ENCODE measurements at regions not wholly inside any gene's neighbourhood (a gene's known extent, or its start where the extent isn't known, plus 50 kb on each side); places are given as distances from the start of the nearest gene placed in this dataset.

- DNase-seq, result no peak
- CTCF ChIA-PET, result no interaction called here
- Histone ChIP-seq H3K9me2 (ENCODE audit: insufficient read depth) (no peaks in the 10 kb centered on the region), H3K27ac (no peak overlapping the region), H3K4me2 (no peak overlapping the region), H3K36me3 (ENCODE audit: low read depth) (no peaks in the 10 kb centered on the region), H3F3A (ENCODE audit: insufficient read depth, low read depth) (no peaks in the 10 kb centered on the region), H2AFZ (no peak overlapping the region), H4K20me1 (ENCODE audit: insufficient read depth) (peaks cover 5% of the 10 kb centered on the region; the same call in 1 of the 2 replicates), H3K27me3 (ENCODE audit: insufficient read depth, low read depth) (peaks cover 80% of the 10 kb centered on the region), H3K79me2 (ENCODE audit: low read depth) (no peaks in the 10 kb centered on the region), H3K4me1 (replicated peaks; ENCODE audit: insufficient read depth) (no peaks in the 10 kb centered on the region), H3K4me3 (no peak overlapping the region), H3K9me3 (ENCODE audit: insufficient read depth, low read depth) (no peaks in the 10 kb centered on the region)
- BruUV-seq (replicated peaks), result no TSS peak
- TF ChIP-seq EZH2 (IDR thresholded peaks at IDR 0.05; ENCODE audit: low read depth), result no peak
- no peak for TF ChIP-seq CTCF (conservative IDR thresholded peaks at IDR 0.05)
- intact Hi-C loops (cut with micrococcal nuclease; ENCODE audit: unreplicated experiment), result no loop called here
- POLR2A ChIA-PET (ENCODE audit: unreplicated experiment), result no interaction called here
Observed at GRCh38 chr16:86243123-86243473, 267.2 kb upstream of the FOXF1 start.

GRCh38 chr16:86243571-86244154 lies 266.7 kb upstream of the FOXF1 start:
- TF ChIP-seq CTCF (conservative IDR thresholded peaks at IDR 0.05) (no peak), EZH2 (IDR thresholded peaks at IDR 0.05; ENCODE audit: low read depth) (no peak)
- H4K20me1 ChIP-seq (ENCODE audit: insufficient read depth), result peaks cover 5% of the 10 kb centered on the region; the same call in 1 of the 2 replicates
- ChIA-PET CTCF (no interaction called here), POLR2A (ENCODE audit: unreplicated experiment) (no interaction called here)
- peaks cover 85% of the 10 kb centered on the region for H3K27me3 ChIP-seq (ENCODE audit: insufficient read depth, low read depth)
- no TSS peak for BruUV-seq (replicated peaks)
- no peaks in the 10 kb centered on the region for H3F3A ChIP-seq (ENCODE audit: insufficient read depth, low read depth)
- no peaks in the 10 kb centered on the region for H3K9me2 ChIP-seq (ENCODE audit: insufficient read depth)
- H3K79me2 ChIP-seq (ENCODE audit: low read depth), result no peaks in the 10 kb centered on the region
- H3K4me2 ChIP-seq, result no peak overlapping the region
- no peaks in the 10 kb centered on the region for H3K9me3 ChIP-seq (ENCODE audit: insufficient read depth, low read depth)
- no peak overlapping the region for H3K27ac ChIP-seq
- H3K4me1 ChIP-seq (replicated peaks; ENCODE audit: insufficient read depth), result no peaks in the 10 kb centered on the region
- intact Hi-C loops (cut with micrococcal nuclease; ENCODE audit: unreplicated experiment), result no loop called here
- H3K36me3 ChIP-seq (ENCODE audit: low read depth), result no peaks in the 10 kb centered on the region
- H3K4me3 ChIP-seq, result no peak overlapping the region
- DNase-seq, result no peak
- H2AFZ ChIP-seq, result no peak overlapping the region

- intact Hi-C loops (cut with micrococcal nuclease; ENCODE audit: unreplicated experiment), result no loop called here
- Histone ChIP-seq H3K27ac (no peak overlapping the region), H3K9me3 (ENCODE audit: insufficient read depth, low read depth) (no peaks in the 10 kb centered on the region), H3K4me2 (no peak overlapping the region), H3K36me3 (ENCODE audit: low read depth) (no peaks in the 10 kb centered on the region), H3K4me3 (no peak overlapping the region), H3K27me3 (ENCODE audit: insufficient read depth, low read depth) (peaks cover 90% of the 10 kb centered on the region), H3K79me2 (ENCODE audit: low read depth) (no peaks in the 10 kb centered on the region), H2AFZ (no peak overlapping the region), H4K20me1 (ENCODE audit: insufficient read depth) (peaks cover 5% of the 10 kb centered on the region; the same call in 1 of the 2 replicates), H3K9me2 (ENCODE audit: insufficient read depth) (no peaks in the 10 kb centered on the region), H3K4me1 (replicated peaks; ENCODE audit: insufficient read depth) (no peaks in the 10 kb centered on the region), H3F3A (ENCODE audit: insufficient read depth, low read depth) (no peaks in the 10 kb centered on the region)
- no TSS peak for BruUV-seq (replicated peaks)
- TF ChIP-seq EZH2 (IDR thresholded peaks at IDR 0.05; ENCODE audit: low read depth) (no peak), CTCF (conservative IDR thresholded peaks at IDR 0.05) (no peak)
- DNase-seq, result no peak
- ChIA-PET POLR2A (ENCODE audit: unreplicated experiment) (no interaction called here), CTCF (no interaction called here)
Observed at GRCh38 chr16:86244158-86244557, 266.2 kb upstream of the FOXF1 start.

Data from PC-9 (cell line).